ENCODE measurements at regions not wholly inside any gene's neighbourhood (a gene's known extent, or its start where the extent isn't known, plus 50 kb on each side); places are given as distances from the start of the nearest gene placed in this dataset.

DNA sequence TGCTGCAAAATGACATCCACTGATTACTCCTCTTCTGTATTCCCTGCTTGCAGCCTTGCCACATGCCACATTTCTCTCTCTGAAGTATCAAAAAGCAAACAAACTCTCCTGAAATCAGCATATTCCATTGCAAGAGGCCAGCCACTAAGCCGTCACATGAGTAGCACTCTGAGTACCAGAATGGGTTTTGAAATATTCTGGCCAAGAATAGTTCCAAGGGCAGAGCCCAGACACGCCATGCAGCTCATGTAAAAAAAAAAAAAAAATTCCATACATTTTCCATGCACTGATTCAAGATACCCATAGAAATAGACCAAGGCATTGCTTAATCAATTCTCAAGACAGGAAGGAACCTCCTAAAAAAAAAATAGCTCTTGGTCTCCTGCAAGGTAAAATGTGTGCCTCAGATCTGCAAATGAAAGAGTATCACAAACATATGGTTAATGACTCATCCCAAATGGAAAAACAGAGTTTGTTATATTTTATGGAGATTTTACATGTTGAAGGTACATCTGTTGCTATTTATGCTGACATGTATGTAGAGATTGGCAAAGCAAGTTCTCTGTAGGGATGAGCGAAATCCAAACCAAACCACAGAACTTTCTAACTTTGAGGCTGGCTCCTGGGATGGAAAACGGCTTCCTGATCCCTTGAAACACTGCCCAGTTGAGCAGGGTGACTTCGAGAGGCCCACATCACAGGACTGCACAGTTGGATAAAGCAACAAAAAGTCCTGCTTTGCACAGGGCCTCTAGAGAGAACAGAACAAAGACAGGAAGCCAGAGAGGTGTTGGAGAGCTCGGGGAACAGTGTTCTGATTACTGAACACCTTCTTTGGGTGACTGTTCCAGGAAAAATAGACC is 346.2 kb downstream of the ZNF521 start:
- Histone ChIP-seq H3K4me3 (no peak overlapping the region), H3K27ac (no peak overlapping the region), H3K9me3 (no peaks in the 10 kb centered on the region), H3K27me3 (no peaks in the 10 kb centered on the region), H3K36me3 (no peaks in the 10 kb centered on the region), H3K4me1 (peaks cover 7% of the 10 kb centered on the region)
- no peak for TF ChIP-seq POLR2A (IDR thresholded peaks at IDR 0.05)
- no peak for TF ChIP-seq CTCF (IDR thresholded peaks at IDR 0.05)
- TF ChIP-seq EP300 (IDR thresholded peaks at IDR 0.05): no peak
- TF ChIP-seq POLR2AphosphoS5 (IDR thresholded peaks at IDR 0.05): no peak
- 45% methylated on average over 6 of the region's 6 CpGs for WGBS
- no peak for DNase-seq (ENCODE audit: low spot score in 2 of 2)

DNA sequence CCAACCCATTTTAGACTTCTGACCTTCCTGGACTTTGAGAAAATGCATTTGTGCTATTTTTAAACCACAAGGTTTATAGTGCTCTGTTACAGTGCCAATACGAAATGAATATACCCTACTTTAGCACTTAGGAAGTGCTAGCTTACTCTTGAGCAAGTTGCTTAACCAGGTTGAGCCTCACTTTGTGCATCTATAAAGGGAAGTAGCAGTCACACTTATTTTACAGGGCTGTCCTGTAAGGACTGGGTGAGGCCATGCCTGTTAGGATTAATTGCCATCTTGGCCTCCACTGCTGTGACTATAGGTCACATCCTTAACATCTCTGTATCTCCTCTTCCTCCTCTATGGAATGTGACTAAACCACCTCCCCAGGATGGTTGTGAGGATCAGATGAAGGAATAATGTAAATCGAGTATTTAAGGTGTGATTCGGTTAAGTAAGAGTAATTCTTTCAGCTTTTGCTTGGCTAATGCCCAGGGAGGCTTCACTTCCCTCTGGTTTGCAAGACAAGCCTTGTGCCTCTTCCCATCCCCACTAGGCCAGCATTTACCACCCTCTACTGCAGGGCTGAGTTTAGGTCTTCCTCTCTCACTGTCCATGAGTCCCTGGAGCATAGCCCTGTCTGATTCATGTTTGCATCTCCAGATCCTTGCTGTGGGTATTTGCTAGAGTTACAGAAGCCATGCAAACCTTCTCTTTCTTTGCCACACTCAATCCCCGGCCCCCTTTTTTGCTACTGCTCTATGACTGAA is 341.2 kb downstream of the ZNF521 start:
- TF ChIP-seq POLR2AphosphoS5 (IDR thresholded peaks at IDR 0.05): no peak
- H3K4me3 ChIP-seq: no peak overlapping the region
- 89% methylated on average over 4 of the region's 4 CpGs for WGBS

More for the DNA sequence above, 341.2 kb downstream of the ZNF521 start:
- Histone ChIP-seq H3K4me1 (peaks cover 4% of the 10 kb centered on the region), H3K27me3 (no peaks in the 10 kb centered on the region), H3K36me3 (no peaks in the 10 kb centered on the region), H3K9me3 (no peaks in the 10 kb centered on the region), H3K27ac (no peak overlapping the region)
- DNase-seq (ENCODE audit: low spot score in 2 of 2): no peak

All from suprapubic skin (tissue), 4 donors.